RCC 7860 (cell line): ENCODE measurements at regions not wholly inside any gene's neighbourhood (a gene's known extent, or its start where the extent isn't known, plus 50 kb on each side); places are given as distances from the start of the nearest gene placed in this dataset.
A peak's percentile ranks its signal among the peaks of the same experiment; 100 is the strongest.

Experiments
- DNase-seq: peaks from one replicate; pipeline ENCODE4 v3.0.0-alpha.2; 2015; ENCODE audit warnings: low spot score
- FAIRE-seq: peaks from 2 replicates; lab custom pipeline; 2012; peaks lifted over from hg19 to GRCh38; lab: Jason Lieb, UNC

DNA sequence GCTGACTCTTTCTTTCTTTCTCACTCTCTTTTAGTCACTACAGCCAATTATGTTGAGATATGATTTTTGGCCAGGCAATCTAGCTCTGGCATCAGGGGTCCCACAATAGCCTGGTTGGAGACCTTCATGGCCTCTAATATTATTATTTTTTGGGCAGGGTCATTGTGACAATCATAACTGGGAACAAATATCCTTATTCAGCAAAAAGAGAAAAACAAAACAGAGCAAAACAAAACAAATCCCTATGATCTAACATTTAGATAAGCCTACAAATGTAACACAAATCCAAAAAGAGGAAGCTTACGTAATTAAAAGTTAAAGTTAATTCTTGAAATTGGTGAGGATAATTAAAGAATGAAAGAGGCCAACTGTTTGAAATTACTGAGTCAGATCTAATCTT, 640.0 kb downstream of the TUSC7 start:
- FAIRE-seq = no peak
- DNase-seq = no peak

DNA sequence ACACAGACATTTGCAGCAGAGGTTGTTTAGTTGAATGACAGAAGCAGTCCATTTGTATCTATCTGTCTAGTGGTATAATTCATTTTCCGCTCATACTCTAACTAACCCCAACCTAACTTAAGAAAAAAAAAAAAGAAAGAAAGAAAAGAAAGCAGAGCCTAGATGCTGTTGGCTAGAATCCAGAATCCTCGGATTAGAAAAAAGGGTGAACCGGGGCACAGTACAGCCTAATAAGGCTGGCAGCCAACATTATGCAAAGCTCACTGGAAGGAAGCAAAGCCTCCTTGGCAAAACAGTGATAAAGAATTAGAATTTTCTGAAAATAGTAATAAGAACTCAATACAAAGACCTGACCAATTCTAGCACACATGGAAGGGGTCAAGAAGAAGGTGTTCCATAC, 640.8 kb downstream of the TUSC7 start:
- DNase-seq (no peak), FAIRE-seq (no peak)

DNA sequence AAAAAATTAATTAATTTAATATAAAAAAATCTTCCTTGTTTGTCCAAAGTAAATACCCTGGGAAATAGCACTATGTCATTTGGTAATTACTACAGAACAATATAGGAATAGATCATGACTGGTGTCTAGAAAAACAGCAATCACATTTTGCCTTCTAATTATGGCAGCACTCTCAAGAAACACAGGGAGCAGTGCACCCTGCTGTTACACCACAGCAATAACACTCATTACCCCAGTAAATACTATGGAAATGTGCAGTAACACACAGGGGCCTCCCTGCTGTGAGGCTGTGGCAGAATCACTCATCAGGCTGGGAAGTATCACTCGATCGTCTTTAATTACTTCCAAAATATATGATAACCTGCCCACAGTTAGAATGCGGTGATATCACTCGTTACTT, 646.0 kb downstream of the TUSC7 start:
- FAIRE-seq = no peak
- DNase-seq = peak; percentile 12

DNA sequence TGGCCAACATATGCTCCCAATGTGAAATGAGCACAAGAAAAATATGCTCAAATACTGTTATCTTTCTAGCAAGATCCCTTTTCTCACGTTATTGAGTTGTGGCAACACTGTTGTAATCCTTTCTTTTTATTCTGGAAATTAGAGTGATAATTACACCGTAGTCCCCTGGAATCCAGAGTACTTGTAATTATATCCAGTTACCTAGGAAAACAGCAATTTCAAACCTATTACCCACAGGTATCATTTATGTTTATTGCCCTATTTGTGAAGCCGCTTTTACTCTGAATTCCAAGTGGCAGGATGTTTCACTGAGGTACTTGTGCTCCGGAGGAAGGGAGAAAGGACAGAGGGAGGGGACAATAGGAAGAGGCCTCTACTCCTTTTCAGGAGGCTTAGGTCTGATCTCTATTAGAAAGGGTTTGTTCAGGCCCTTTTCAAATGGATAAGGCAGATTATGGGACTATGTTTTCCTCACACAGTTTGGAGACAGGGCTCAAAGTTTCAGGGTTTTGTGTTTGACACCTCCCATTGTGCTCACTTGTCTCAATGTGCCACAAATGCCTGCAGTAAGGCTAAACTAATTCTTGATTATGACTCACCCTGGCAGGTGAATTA, 646.6 kb downstream of the TUSC7 start:
- FAIRE-seq (no peak), DNase-seq (no peak)

DNA sequence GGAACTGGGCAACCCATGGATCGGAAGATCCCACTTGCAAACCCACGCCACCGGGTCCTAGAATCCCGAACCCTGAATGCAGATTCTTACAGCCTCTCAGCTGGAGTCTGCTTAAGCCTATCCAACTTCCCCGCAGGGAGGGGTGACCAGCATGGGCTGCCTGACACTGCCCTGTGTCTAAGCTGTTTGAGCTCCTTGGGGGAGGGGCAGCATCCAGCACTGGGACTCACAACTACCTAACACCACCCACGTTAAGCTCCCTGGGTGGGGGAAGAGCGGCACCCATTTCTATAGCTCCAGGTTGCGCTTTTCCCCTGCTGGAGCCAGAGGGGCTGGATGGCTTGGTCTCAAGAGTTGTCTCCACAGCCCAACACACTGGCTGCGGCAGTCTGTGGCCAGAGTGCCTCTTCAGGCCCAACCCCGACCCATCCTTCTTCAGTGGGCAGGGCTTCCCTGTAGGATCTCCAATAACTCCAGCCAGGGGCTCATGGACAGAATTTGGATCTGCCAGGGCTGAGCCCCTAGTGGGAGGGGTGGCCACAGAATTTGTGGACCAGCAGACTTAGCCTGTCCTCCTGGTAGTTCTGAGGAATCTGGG, 649.2 kb downstream of the TUSC7 start:
- no peak for DNase-seq
- FAIRE-seq = no peak

DNA sequence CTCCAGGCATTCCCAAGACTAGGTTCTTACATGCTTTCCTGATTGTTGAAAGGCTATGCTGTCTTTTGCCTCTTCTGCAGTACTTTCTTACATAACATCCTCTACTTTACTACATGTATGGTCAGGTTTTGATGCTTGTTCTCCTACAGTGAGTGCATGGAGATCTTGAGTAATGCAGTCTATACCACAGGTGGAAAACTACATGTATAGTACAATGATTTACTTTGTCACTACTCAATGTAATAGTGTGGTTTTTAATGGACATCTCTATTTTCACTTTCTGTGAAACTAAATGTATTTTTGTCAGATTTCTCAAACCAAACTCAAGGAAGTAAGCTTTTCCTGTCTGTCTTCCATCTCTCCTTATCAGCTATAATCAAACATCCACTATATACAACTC, 657.0 kb downstream of the TUSC7 start:
- DNase-seq (no peak), FAIRE-seq (no peak)

DNA sequence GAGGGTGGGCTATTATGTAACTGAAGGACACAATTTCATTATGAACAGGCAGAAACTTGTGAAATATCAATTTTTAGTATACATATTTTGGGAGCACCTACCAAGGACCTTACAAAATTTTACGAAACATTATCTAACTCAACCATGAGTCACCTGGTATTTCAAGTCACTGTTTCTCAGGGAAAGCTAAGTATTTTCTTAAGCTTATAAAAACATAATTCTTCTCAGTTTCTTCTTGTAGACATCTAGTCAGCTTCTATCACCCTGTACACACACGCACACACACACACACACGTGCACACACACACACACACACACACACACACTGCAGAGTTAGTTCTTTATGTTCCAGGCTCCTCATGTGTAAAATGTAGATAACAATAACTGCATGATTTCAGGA, 658.3 kb downstream of the TUSC7 start:
- FAIRE-seq (no peak), DNase-seq (no peak)

DNA sequence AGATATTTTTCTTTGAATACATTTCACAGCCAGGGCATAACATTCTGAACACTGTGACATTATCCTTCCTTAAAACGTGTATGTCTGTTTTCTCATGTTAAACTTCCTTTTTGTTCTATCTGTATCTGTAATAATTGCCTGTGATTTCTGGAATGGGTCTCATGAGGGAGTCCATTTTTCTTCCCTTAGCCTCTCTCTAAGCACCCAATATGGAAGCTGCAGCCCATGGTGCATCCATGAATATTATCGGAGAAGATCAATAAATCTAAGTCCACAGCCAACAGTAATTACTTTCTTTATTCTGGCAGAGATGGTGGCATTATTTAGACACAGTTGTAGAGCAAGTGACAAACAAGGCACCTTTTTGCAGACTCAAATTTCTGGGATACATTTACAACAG, 671.1 kb downstream of the TUSC7 start:
- DNase-seq (no peak), FAIRE-seq (no peak)

DNA sequence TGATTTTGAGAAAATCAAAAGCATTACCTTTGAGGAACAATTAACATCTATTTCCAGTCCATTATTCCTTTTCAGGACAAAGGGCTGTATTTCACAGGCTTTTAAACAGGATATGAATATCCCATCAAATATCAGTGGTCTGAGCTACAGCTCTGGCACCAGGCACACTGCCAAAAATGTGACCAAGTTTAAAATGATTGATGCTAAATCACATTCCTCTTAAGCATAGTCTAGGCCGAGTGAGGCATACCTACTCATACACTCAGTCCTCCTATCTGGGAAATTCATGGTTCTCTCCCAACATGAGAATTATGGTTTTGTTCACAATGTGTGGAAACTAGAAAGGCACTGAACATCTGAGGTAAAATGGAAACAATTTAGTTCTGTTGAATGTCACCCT, 683.5 kb downstream of the TUSC7 start:
- no peak for FAIRE-seq

DNA sequence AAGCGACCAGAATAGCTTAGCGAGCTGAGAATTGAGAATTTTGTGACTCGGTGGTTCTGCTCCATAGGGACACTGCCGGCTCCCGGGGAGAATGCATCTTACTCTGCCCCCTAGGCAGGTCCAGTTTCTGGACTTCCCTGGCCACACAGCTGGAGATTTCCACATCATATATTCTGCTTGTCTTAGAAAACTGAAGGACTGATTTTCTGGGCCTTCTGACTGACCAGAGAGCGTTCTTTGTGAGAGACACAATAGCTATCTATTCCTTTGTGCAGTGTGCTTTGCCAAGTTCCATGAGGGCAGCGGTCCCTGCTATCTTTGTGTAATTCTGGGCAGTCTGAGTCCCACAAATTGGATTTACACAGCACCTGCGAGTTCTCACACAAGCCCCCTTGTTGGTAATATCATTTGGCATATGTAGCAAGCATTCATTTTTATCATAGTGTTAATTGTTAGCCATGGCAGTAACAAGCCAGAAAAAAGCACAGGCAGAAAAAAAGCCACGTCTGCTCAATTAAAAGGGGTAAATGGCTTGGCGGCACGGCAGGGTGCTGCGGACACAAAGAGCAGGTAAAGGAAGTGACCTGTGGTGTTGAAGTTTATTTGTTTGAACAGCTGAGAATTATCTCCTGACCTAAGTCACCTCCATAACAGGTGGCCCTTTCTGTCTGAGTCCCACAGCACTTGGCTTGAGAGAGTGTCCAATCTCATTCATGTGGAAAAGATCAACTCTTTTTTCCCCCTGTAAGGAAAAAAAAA, 688.7 kb downstream of the TUSC7 start:
- FAIRE-seq (no peak), DNase-seq (no peak)

More for the DNA sequence above, 683.5 kb downstream of the TUSC7 start:
- no peak for DNase-seq

DNA sequence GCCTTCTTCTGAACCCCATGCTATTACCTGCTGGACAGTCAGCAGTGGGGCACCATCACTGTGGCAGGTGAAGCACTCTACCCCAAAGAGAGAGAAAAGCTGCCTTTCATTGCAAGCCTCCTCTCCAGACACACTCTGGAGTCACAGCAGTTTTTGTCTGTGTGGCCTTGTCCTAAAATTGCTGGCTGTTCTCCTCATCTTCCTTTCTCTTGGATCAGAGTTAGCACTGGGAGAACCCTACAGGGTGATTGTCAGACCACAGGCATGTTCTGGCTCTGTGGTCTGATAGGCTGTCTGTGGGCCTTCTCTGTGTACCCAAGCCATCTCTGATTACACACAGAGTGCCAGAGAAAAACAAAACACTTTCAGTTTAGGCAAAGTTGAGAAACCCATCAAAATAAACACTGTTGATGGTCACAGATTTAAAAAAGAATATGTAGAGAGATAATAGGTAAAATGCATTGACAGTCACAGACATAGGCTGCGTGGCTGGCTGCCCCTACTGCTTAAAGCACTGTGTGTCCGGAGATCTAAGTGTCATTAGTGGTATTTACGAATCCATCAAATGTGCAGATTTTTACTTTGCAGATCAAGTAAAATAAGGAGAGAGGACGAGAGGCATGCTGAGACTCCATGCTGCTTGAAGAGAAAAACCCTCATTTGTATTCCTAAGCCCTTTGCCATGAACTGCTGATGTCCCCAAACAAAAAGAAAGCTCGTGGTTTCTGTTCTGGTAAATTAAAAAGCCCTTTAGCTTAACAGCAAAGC, 689.9 kb downstream of the TUSC7 start:
- no peak for FAIRE-seq
- no peak for DNase-seq

DNA sequence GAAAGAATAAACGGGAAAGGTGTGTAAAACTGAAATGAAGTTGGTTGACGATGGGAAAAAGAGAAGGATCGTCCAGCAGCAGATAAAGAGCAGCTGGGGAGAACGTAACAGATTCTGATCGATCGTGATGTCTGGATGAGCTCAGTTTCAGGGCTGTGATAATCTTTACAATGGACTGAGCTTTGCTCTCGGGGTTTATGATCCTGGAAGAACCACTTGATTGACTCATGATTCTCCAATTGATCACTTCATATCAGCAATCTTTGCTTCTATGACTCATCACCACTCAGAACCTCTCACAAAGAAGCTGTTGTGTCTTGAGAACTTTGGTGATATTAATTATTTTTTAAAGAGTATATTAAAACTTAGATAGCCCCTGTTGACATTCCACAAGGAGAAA, 690.7 kb downstream of the TUSC7 start:
- DNase-seq (no peak), FAIRE-seq (no peak)

DNA sequence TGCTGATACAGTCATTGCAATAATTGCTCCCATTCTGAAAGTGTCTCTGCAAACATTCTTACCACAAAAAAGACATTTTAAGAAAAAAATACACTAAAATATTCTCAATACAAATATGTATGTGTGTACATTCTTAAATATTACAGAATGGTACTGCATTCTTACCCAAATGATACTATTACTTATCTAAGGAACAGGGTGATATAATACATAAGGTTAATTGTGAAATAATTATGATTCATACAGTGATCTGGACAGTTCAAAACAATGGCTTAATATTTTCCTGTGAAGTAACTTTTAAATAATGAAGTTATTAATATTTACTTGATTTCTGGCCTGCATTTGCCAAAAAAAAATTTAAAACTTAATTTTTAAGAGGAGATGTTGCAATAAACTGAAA, 694.6 kb downstream of the TUSC7 start:
- no peak for FAIRE-seq

DNA sequence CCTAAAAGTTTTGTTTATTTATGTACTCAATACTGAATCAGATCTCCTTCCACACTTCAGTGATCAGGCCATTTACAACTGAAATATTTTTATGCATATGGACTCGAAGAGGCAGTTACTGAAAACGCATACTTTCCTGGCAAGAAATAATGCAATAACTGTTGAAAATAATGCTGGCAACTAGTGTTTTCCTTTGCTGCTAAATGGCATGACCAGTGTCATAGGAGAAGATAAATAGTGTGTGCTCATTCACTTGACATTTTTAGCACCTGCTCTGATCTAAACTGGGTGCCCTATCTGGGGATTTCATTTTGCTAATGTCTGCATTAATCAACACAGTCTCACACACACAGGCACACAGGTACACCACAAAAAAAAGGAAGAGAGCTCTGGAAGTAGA, 695.2 kb downstream of the TUSC7 start:
- DNase-seq = no peak

More for the DNA sequence above, 694.6 kb downstream of the TUSC7 start:
- no peak for DNase-seq

DNA sequence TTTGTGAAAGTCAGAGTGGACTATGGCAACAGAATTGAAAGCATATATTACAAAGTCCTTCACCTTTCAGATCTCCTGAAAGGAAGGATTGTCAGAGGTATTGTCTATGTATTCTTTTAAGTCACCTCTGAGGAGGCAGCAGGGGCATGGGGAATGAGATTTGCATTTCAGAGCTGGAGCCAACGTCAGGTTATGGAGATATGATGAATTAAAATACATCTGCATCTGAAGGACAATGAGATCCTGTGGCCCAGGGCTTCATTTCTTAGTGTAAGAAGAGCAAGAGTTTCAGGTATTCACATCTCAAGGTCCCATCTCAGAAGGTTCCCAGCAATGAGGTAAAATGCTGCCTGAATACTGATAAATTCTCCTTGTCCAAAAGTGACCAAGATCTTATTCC, 695.8 kb downstream of the TUSC7 start:
- DNase-seq = no peak
- FAIRE-seq = no peak

More for the DNA sequence above, 695.2 kb downstream of the TUSC7 start:
- FAIRE-seq = no peak

DNA sequence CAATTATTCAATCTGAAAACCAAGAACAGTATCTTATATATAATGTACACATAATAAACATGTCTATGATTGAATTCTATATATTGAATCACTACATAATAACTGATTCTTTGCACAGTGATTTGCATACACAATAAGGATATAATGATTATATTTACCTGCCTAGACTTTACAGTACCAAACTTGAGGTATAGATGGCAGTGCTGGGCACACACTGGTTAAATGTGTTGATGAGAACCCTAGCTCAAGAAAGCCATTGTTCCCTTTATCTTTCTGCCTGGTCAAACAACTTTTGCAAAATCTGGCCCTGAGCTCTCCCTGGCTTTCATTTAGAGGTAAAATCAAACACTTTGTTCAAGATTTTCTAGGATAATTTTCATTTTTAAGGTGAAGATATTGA, 697.7 kb downstream of the TUSC7 start:
- DNase-seq (peak; percentile 15), FAIRE-seq (peak; percentile 42)

DNA sequence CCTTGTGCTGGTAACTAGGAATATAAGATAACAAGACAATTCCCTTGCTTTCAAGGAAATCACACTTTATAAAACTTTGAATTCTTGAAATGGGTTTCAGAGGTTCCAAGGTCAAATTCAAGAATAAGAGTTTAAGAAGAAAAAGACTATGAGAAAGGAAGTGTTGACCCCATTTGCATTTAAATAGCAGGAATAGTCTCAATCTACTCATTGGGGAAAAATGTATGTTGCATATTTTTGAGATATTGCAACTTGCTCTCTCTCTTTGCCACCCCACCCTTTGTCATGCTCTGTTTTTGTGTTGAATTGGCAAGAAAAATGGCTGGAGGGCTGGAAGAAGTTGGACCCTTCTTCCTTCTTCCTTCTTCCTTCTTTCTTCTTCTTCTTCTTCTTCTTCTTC, 699.2 kb downstream of the TUSC7 start:
- no peak for FAIRE-seq
- DNase-seq = no peak

DNA sequence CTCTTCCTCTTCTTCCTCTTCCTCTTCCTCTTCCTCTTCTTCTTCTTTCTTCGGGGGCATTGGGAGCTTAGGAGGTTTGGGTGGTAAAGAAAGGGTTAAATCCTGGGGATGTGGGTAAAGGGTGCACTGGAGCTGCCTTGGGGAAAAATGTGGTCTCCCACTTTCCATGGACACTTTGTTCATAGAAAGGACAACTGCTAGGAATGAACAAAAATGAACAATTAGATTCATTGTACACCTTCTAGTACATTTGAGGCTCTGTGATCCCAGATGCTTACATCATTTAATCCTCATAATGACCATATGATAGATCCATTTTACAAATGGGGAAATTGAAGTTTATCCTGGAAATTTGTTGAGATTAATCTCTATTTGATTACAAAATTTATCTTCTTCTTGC, 699.7 kb downstream of the TUSC7 start:
- no peak for FAIRE-seq
- DNase-seq = no peak

DNA sequence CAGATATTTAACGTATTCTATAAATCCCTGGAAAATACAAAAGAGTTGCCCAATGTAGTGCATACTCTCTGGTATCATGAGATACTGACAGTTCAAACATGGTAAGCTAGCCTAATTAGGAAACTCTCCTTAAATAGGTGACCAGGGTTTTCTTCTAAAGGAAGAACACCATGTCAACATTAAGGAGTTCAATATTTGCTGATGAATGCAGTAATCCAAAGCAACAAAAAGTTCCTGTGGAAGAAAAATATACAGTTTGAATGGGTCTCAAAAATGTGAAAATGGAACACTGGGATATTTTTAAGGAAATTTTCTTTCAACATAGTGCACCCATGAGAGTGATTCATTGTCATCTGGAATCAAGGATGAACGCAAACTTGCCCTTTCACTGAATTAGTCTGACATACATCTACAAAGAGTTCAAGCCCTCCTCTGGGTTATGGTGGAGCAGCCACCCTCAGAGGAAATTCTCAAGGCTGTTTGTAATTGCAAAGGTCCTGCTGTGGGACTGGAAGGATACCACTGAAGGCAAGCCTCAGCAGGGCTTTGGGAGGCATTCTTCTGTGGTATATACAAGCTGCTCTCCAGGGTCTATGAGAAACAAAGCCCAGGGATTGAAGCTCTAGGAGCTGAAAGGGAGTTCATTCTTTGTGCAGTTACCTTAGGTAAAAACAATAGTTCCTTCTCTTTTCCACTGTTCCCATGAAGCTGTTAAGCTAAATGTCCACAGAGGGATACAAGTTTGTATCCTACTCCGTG, 700.3 kb downstream of the TUSC7 start:
- DNase-seq = no peak

DNA sequence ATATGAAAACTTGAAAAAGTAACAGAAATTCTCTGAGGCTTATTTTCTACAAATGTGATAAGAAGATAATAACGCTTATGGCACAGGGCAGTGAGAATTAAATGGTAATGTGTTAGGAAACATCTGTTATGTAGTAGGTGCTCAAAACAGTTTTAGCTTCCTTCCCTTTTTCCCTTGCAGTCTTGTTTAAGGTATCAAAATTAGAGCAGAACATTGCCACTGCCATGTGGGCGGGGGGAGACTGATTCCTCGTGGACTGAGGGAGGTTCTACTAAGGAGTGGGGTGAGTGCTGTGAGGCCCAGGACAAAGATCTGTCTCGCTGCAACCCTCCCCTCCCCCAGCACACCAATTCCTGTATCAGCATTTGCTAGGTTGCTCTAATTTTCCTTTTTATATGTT, 702.4 kb downstream of the TUSC7 start:
- FAIRE-seq (no peak), DNase-seq (no peak)

More for the DNA sequence above, 700.3 kb downstream of the TUSC7 start:
- no peak for FAIRE-seq

DNA sequence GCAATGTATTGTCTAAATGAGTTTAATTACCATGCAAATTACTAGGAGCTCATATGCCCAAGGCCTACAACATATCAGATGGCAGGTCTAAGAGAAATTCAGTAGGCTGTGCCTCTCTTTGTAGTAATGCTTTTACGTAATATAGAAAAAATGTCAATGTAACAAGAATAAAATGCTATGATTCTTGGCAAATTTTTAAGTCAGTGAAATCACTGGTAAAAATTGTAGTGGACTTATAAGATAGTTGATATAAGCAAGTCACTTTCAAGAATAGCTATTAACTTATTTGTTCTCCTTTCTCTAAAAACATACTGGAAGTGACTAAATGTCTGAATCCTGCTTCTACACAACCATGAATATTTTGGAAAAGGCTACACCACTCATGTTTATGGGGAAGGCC, 707.8 kb downstream of the TUSC7 start:
- no peak for FAIRE-seq
- DNase-seq = no peak
